ENCODE measurements at regions not wholly inside any gene's neighbourhood (a gene's known extent, or its start where the extent isn't known, plus 50 kb on each side); places are given as distances from the start of the nearest gene placed in this dataset.
"Not testable (repeated sequence)": the region's sequence is repeated elsewhere in the genome, so short reads cannot be mapped to it uniquely, and the experiment has no call there.

DNA sequence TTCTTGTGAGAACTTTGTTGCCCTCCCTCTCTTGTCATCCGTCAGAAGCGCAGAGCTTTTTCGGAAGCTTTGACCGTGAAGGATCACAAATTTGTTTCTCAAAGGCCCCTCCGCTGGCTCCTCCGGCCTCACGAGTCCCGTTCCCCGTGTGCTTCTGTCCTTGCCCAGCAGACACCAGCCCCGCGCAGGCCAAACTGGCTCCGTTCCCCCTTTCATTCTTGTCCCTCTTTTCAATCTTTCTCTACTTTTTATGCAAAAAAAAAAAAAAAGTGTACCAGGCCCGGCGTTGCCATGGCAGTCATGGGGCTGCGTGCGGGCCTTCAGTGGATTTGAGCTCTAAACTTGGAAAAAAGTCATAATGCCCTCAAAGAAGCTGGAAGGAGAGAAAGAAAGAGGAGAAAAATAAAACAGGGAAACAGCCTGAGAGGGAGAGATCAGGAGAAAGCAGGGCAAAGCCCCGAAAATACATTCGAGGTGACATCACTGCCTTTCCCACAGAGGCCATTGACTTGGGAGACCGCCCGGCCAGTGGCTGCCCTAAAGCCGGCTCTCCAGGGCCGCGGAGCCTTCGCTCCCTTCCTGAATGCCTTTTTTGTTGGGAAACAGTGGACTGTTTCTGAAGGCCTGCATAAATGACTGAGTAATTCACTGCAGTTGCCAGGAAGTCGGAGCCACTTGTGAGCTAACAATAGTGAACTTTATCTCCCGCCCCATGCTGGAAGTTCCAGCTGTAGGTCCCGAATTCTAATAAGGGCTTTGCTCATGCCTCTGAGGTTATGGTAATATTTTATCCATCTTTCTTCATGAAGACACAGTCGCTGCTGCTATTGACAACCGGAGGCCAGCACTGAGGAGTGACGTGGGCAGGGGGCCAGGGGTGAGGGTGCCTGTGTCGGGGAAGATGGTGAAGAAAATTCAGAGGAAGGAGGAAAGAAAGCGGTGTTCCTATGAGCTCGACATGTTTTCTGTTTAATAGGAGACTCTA lies 670.9 kb downstream of the QKI start:
- Histone ChIP-seq H3K9me3 (no peaks in the 10 kb centered on the region), H3K36me3 (no peaks in the 10 kb centered on the region), H3K4me1 (no peaks in the 10 kb centered on the region), H3K4me3 (ENCODE audit: low read depth, low read length) (no peak overlapping the region), H3K27me3 (no peaks in the 10 kb centered on the region)
- no peak for DNase-seq
- TF ChIP-seq, protein P1, sequence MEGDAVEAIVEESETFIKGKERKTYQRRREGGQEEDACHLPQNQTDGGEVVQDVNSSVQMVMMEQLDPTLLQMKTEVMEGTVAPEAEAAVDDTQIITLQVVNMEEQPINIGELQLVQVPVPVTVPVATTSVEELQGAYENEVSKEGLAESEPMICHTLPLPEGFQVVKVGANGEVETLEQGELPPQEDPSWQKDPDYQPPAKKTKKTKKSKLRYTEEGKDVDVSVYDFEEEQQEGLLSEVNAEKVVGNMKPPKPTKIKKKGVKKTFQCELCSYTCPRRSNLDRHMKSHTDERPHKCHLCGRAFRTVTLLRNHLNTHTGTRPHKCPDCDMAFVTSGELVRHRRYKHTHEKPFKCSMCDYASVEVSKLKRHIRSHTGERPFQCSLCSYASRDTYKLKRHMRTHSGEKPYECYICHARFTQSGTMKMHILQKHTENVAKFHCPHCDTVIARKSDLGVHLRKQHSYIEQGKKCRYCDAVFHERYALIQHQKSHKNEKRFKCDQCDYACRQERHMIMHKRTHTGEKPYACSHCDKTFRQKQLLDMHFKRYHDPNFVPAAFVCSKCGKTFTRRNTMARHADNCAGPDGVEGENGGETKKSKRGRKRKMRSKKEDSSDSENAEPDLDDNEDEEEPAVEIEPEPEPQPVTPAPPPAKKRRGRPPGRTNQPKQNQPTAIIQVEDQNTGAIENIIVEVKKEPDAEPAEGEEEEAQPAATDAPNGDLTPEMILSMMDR (IDR thresholded peaks at IDR 0.05; ENCODE audit: low read depth, low read length): no peak

GRCh38 chr6:164079275-164079600 lies 664.7 kb downstream of the QKI start:
- TF ChIP-seq, protein P1 (IDR thresholded peaks at IDR 0.05; ENCODE audit: low read depth, low read length): no peak
- Histone ChIP-seq H3K4me3 (ENCODE audit: low read depth, low read length) (no peak overlapping the region), H3K36me3 (no peaks in the 10 kb centered on the region), H3K9me3 (no peaks in the 10 kb centered on the region), H3K4me1 (no peaks in the 10 kb centered on the region), H3K27me3 (no peaks in the 10 kb centered on the region)
- DNase-seq: no peak

- DNase-seq: no peak
- no peaks in the 10 kb centered on the region for H3K36me3 ChIP-seq
- no peaks in the 10 kb centered on the region for H3K4me1 ChIP-seq
- TF ChIP-seq, protein P1 (IDR thresholded peaks at IDR 0.05; ENCODE audit: low read depth, low read length): no peak
- no peak overlapping the region for H3K4me3 ChIP-seq (ENCODE audit: low read depth, low read length)
- no peaks in the 10 kb centered on the region for H3K9me3 ChIP-seq
- no peaks in the 10 kb centered on the region for H3K27me3 ChIP-seq
Measured at GRCh38 chr6:164078532-164079274, 664.2 kb downstream of the QKI start.

GRCh38 chr6:164076818-164077532 lies 662.5 kb downstream of the QKI start:
- not testable (repeated sequence) for H3K9me3 ChIP-seq; DNase-seq; H3K4me3 ChIP-seq (ENCODE audit: low read depth, low read length); H3K4me1 ChIP-seq; H3K27me3 ChIP-seq; H3K36me3 ChIP-seq

DNA sequence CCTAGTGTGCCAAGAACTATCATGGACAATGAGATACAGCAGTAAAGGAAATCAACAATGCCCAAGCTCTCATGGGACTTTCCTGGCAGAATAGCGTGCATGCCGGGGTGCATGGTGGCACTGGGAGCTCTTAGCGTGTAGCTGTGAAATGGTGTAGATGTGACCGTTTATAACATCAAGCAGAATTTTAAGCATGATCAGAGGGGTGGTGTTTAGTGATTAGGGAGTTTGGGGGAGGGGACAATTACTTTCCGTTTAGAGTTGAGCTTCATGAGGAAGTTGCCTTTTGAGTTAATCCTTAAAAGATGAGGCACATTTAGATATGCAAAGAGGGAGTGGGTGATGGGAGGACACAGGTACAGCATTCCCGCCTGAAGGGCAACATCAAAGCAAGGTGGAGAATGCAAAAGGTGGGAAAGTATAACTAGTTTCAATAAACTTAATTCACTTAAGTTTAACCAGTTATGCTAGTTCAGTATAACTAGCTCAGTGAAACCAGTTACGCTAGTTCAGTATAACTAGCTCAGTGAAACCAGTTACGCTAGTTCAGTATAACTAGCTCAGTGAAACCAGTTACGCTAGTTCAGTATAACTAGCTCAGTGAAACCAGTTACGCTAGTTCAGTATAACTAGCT lies 661.6 kb downstream of the QKI start:
- no peak for DNase-seq
- H3K9me3 ChIP-seq: no peaks in the 10 kb centered on the region
- TF ChIP-seq, protein P1 (IDR thresholded peaks at IDR 0.05; ENCODE audit: low read depth, low read length): no peak
- no peak overlapping the region for H3K4me3 ChIP-seq (ENCODE audit: low read depth, low read length)
- H3K4me1 ChIP-seq: 0 out of 2 replicates have a peak, but pooled peaks cover 6% of the 10 kb centered on the region
- no peaks in the 10 kb centered on the region for H3K36me3 ChIP-seq
- H3K27me3 ChIP-seq: no peaks in the 10 kb centered on the region

DNA sequence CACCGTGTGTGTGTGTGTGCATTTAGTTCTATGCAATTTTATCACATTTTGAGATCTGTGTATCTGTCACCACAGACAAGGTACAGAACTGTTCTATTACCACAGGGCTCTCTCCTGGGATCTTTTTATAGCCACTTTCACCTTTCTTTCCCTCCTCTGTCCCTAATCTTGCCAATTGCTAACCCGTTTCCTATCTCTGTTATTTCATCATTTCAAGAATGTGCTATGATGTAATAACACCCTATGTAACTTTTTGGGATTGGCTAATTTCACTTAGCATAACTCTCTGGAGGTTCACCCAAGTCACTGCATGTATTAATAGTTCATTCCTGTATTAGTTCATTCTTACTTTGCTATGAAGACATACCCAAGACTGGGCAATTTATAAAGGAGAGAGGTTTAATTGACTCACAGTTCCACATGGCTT lies 657.7 kb downstream of the QKI start:
- H3K9me3 ChIP-seq: no peaks in the 10 kb centered on the region
- no peak for DNase-seq
- H3K36me3 ChIP-seq: no peaks in the 10 kb centered on the region
- H3K27me3 ChIP-seq: no peaks in the 10 kb centered on the region
- H3K4me3 ChIP-seq (ENCODE audit: low read depth, low read length): no peak overlapping the region
- TF ChIP-seq, protein P1 (IDR thresholded peaks at IDR 0.05; ENCODE audit: low read depth, low read length): no peak
- 0 out of 2 replicates have a peak, but pooled peaks cover 6% of the 10 kb centered on the region for H3K4me1 ChIP-seq
